Astrocyte of the hippocampus (primary cell): ENCODE measurements at regions not wholly inside any gene's neighbourhood (a gene's known extent, or its start where the extent isn't known, plus 50 kb on each side); places are given as distances from the start of the nearest gene placed in this dataset.

Experiments used
- DNase-seq: peaks from one replicate; pipeline ENCODE4 v3.0.0; 2011; ENCODE audit warnings: low read depth, low spot score

GRCh38 chr9:17846948-17847655, 268.2 kb downstream of the SH3GL2 start:
- DNase-seq: no peak

- no peak for DNase-seq
Measured at GRCh38 chr9:17847908-17848307, 269.0 kb downstream of the SH3GL2 start.

GRCh38 chr9:17852108-17852507, 273.2 kb downstream of the SH3GL2 start:
- no peak for DNase-seq

- no peak for DNase-seq
Measured at GRCh38 chr9:17854487-17854886, 275.6 kb downstream of the SH3GL2 start.

- DNase-seq: no peak
Measured at GRCh38 chr9:17856995-17857394, 278.1 kb downstream of the SH3GL2 start.

GRCh38 chr9:17859228-17859627, 280.4 kb downstream of the SH3GL2 start:
- DNase-seq: no peak

GRCh38 chr9:17859987-17860386, 281.1 kb downstream of the SH3GL2 start:
- no peak for DNase-seq

GRCh38 chr9:17862101-17862500, 283.2 kb downstream of the SH3GL2 start:
- DNase-seq: no peak

- no peak for DNase-seq
Measured at GRCh38 chr9:17862629-17863028, 283.8 kb downstream of the SH3GL2 start.

- DNase-seq: peak; percentile 7
Measured at GRCh38 chr9:17863213-17863883, 284.5 kb downstream of the SH3GL2 start.

GRCh38 chr9:17863924-17864323, 285.1 kb downstream of the SH3GL2 start:
- DNase-seq: no peak

GRCh38 chr9:17864951-17865350, 286.1 kb downstream of the SH3GL2 start:
- DNase-seq: no peak

- no peak for DNase-seq
Measured at GRCh38 chr9:17865881-17866280, 287.0 kb downstream of the SH3GL2 start.

GRCh38 chr9:17870722-17871121, 291.9 kb downstream of the SH3GL2 start:
- DNase-seq: no peak

GRCh38 chr9:17871213-17871890, 292.5 kb downstream of the SH3GL2 start:
- no peak for DNase-seq

- peak; percentile 27 for DNase-seq
Measured at GRCh38 chr9:17875886-17876285, 297.0 kb downstream of the SH3GL2 start.

GRCh38 chr9:17876687-17877086, 297.8 kb downstream of the SH3GL2 start:
- no peak for DNase-seq

GRCh38 chr9:17878810-17879370, 300.0 kb downstream of the SH3GL2 start:
- no peak for DNase-seq

- no peak for DNase-seq
Measured at GRCh38 chr9:17881371-17881770, 302.5 kb downstream of the SH3GL2 start.

GRCh38 chr9:17882688-17883594, 304.1 kb downstream of the SH3GL2 start:
- DNase-seq: no peak

GRCh38 chr9:17888066-17888465, 309.2 kb downstream of the SH3GL2 start:
- no peak for DNase-seq
